HFFc6 (cell line): ENCODE measurements at regions not wholly inside any gene's neighbourhood (a gene's known extent, or its start where the extent isn't known, plus 50 kb on each side); places are given as distances from the start of the nearest gene placed in this dataset.

ENCODE experiments used
- DNase-seq: peaks from one replicate; pipeline ENCODE4 v3.0.0-alpha.2; 2018
- H3K27ac Mint-ChIP-seq: 2 replicates; pipeline ENCODE4 v1.8.0; 2020; ENCODE audit warnings: mild to moderate bottlenecking, mixed read lengths
- H3K27me3 Mint-ChIP-seq: 2 replicates; pipeline ENCODE4 v1.8.0; 2021; ENCODE audit warnings: mild to moderate bottlenecking, moderate library complexity, mixed read lengths; ENCODE audit not compliant: insufficient read depth
- H3K36me3 Mint-ChIP-seq: 2 replicates; pipeline ENCODE4 v1.8.0; 2021; ENCODE audit warnings: low read depth, mixed read lengths
- H3K4me1 Mint-ChIP-seq: 2 replicates; pipeline ENCODE4 v1.8.0; 2020; ENCODE audit warnings: low read depth, mixed read lengths
- H3K4me3 Mint-ChIP-seq: 2 replicates; pipeline ENCODE4 v1.8.0; 2020; ENCODE audit warnings: mild to moderate bottlenecking, moderate library complexity, mixed read lengths
- H3K9me3 Mint-ChIP-seq: 2 replicates; pipeline ENCODE4 v1.8.0; 2020; ENCODE audit warnings: mild to moderate bottlenecking, mixed read lengths
- TF ChIP-seq, protein P1 (sequence below): fragments of 200-600 bp; sonication (generic); IDR thresholded peaks from 2 replicates; pipeline ENCODE4 v1.5.0; 2021; ENCODE audit warnings: antibody characterized with exemption, mild to moderate bottlenecking

- no peak overlapping the region for H3K4me3 Mint-ChIP-seq
- no peak for DNase-seq
- no peak overlapping the region for H3K27ac Mint-ChIP-seq
- TF ChIP-seq, protein P1, sequence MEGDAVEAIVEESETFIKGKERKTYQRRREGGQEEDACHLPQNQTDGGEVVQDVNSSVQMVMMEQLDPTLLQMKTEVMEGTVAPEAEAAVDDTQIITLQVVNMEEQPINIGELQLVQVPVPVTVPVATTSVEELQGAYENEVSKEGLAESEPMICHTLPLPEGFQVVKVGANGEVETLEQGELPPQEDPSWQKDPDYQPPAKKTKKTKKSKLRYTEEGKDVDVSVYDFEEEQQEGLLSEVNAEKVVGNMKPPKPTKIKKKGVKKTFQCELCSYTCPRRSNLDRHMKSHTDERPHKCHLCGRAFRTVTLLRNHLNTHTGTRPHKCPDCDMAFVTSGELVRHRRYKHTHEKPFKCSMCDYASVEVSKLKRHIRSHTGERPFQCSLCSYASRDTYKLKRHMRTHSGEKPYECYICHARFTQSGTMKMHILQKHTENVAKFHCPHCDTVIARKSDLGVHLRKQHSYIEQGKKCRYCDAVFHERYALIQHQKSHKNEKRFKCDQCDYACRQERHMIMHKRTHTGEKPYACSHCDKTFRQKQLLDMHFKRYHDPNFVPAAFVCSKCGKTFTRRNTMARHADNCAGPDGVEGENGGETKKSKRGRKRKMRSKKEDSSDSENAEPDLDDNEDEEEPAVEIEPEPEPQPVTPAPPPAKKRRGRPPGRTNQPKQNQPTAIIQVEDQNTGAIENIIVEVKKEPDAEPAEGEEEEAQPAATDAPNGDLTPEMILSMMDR: no peak
- no peaks in the 10 kb centered on the region for H3K9me3 Mint-ChIP-seq
- H3K4me1 Mint-ChIP-seq: no peaks in the 10 kb centered on the region
- H3K36me3 Mint-ChIP-seq: peaks cover 4% of the 10 kb centered on the region
- peaks cover 6% of the 10 kb centered on the region for H3K27me3 Mint-ChIP-seq
Measured at GRCh38 chr15:95864467-95864886, 466.0 kb upstream of the NR2F2 start.

DNA sequence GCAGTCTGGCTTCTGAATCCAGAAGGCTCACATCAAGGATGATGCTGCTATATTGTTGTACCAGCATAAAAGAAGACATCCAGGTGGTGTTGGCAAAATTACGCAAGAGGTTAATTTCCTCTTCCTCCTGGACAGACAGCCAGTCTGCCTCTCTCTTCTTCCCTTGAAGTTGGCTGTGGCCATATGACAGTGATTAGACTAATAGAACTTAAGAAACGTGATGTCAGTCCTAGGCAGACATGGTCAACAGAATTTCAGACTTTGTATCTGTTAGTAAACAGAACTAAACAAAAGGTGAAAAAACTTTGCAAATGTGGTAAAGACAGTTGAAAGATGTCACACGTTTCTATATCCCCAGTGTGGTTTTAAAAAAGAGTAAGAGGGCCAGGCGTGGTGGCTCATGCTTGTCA is 465.2 kb upstream of the NR2F2 start:
- H3K4me3 Mint-ChIP-seq: no peak overlapping the region
- H3K36me3 Mint-ChIP-seq: peaks cover 4% of the 10 kb centered on the region; the same call in 1 of the 2 replicates
- H3K9me3 Mint-ChIP-seq: no peaks in the 10 kb centered on the region
- H3K4me1 Mint-ChIP-seq: no peaks in the 10 kb centered on the region
- no peak overlapping the region for H3K27ac Mint-ChIP-seq
- TF ChIP-seq, protein P1: no peak
- no peak for DNase-seq
- peaks cover 6% of the 10 kb centered on the region for H3K27me3 Mint-ChIP-seq

GRCh38 chr15:95866711-95867440 is 463.6 kb upstream of the NR2F2 start:
- Mint-ChIP-seq H3K9me3 (no peaks in the 10 kb centered on the region), H3K4me1 (peaks cover 8% of the 10 kb centered on the region), H3K27me3 (peaks cover 7% of the 10 kb centered on the region), H3K27ac (no peak overlapping the region), H3K4me3 (no peak overlapping the region), H3K36me3 (peaks cover 4% of the 10 kb centered on the region; the same call in 1 of the 2 replicates)
- TF ChIP-seq, protein P1: no peak
- no peak for DNase-seq

DNA sequence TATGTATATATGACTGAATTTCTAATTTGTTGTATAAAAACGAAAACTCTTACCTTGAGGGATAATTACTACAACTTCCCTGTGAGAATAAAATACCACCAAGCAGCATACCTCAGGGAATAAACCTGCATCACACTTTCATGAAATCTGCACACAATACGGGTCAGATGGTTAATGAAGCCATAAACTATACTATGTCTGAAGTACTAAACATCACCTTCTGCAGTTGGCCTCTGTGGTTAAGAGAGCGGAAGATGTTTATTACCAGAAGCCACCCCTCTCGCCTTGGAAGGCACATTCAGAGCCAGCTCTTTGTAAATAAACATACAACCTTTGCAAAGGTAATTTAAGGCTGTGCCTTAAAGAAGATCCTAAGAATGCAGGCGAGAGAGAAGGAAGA is 462.1 kb upstream of the NR2F2 start:
- TF ChIP-seq, protein P1: no peak
- Mint-ChIP-seq H3K36me3 (no peaks in the 10 kb centered on the region), H3K27me3 (peaks cover 4% of the 10 kb centered on the region; the same call in 1 of the 2 replicates), H3K9me3 (no peaks in the 10 kb centered on the region), H3K4me3 (no peak overlapping the region), H3K27ac (no peak overlapping the region), H3K4me1 (peaks cover 23% of the 10 kb centered on the region)
- DNase-seq: no peak

- peaks cover 4% of the 10 kb centered on the region; the same call in 1 of the 2 replicates for H3K27me3 Mint-ChIP-seq
- H3K4me1 Mint-ChIP-seq: peaks cover 29% of the 10 kb centered on the region
- TF ChIP-seq, protein P1: no peak
- H3K36me3 Mint-ChIP-seq: no peaks in the 10 kb centered on the region
- no peak for DNase-seq
- H3K9me3 Mint-ChIP-seq: no peaks in the 10 kb centered on the region
- H3K4me3 Mint-ChIP-seq: no peak overlapping the region
- H3K27ac Mint-ChIP-seq: no peak overlapping the region
Measured at GRCh38 chr15:95868970-95869369, 461.5 kb upstream of the NR2F2 start.
